NCI-H1105 (cell line): ENCODE measurements at regions not wholly inside any gene's neighbourhood (a gene's known extent, or its start where the extent isn't known, plus 50 kb on each side); places are given as distances from the start of the nearest gene placed in this dataset.
"Not testable (repeated sequence)": the region's sequence is repeated elsewhere in the genome, so short reads cannot be mapped to it uniquely, and the experiment has no call there.

Experiments
- DNase-seq: peaks from one replicate; lab custom pipeline; 2025; lab: John Stamatoyannopoulos, UW

- DNase-seq: no peak
Observed at GRCh38 chr5:152178350-152178699, 226.8 kb downstream of the NMUR2 start.

GRCh38 chr5:152177626-152178349 lies 227.3 kb downstream of the NMUR2 start:
- DNase-seq: no peak

GRCh38 chr5:152171888-152172287 lies 233.2 kb downstream of the NMUR2 start:
- no peak for DNase-seq

- peak; percentile 3 for DNase-seq
Observed at GRCh38 chr5:152170350-152170749, 234.7 kb downstream of the NMUR2 start.

GRCh38 chr5:152164860-152165259 lies 240.2 kb upstream of the GLRA1 start:
- no peak for DNase-seq

GRCh38 chr5:152159894-152160293 lies 235.2 kb upstream of the GLRA1 start:
- DNase-seq: not testable (repeated sequence)

GRCh38 chr5:152154452-152154851 lies 229.8 kb upstream of the GLRA1 start:
- DNase-seq: not testable (repeated sequence)

- no peak for DNase-seq
Observed at GRCh38 chr5:152151940-152152339, 227.3 kb upstream of the GLRA1 start.

- no peak for DNase-seq
Observed at GRCh38 chr5:152151113-152151512, 226.5 kb upstream of the GLRA1 start.

GRCh38 chr5:152147286-152147685 lies 222.6 kb upstream of the GLRA1 start:
- DNase-seq: no peak

GRCh38 chr5:152146566-152146965 lies 221.9 kb upstream of the GLRA1 start:
- DNase-seq: no peak

GRCh38 chr5:152144556-152144955 lies 219.9 kb upstream of the GLRA1 start:
- DNase-seq: no peak

- no peak for DNase-seq
Observed at GRCh38 chr5:152144030-152144429, 219.4 kb upstream of the GLRA1 start.

GRCh38 chr5:152142840-152143469 lies 218.3 kb upstream of the GLRA1 start:
- DNase-seq: peak; percentile 7

- no peak for DNase-seq
Observed at GRCh38 chr5:152140347-152140746, 215.7 kb upstream of the GLRA1 start.

- no peak for DNase-seq
Observed at GRCh38 chr5:152137063-152137462, 212.4 kb upstream of the GLRA1 start.

- DNase-seq: no peak
Observed at GRCh38 chr5:152136321-152136720, 211.7 kb upstream of the GLRA1 start.

- DNase-seq: no peak
Observed at GRCh38 chr5:152135827-152136226, 211.2 kb upstream of the GLRA1 start.

- DNase-seq: no peak
Observed at GRCh38 chr5:152125661-152126205, 201.1 kb upstream of the GLRA1 start.

GRCh38 chr5:152124409-152125041 lies 199.9 kb upstream of the GLRA1 start:
- DNase-seq: no peak

GRCh38 chr5:152118676-152119470 lies 194.2 kb upstream of the GLRA1 start:
- DNase-seq: no peak

- DNase-seq: no peak
Observed at GRCh38 chr5:152116934-152117333, 192.3 kb upstream of the GLRA1 start.
